Gastrocnemius medialis (tissue), 4 donors: ENCODE measurements at regions not wholly inside any gene's neighbourhood (a gene's known extent, or its start where the extent isn't known, plus 50 kb on each side); places are given as distances from the start of the nearest gene placed in this dataset.

Experiments
- ATAC-seq, 2 donors: fragments of 150-250 bp; one replicate each; pipeline ENCODE4 v1.9.1; 2016
- DNase-seq, 2 donors: peaks; one replicate each; pipeline ENCODE4 v3.0.0-alpha.2; 2019
- H3K27ac ChIP-seq, 4 donors: fragments of 200-600 bp; sonication (generic); 1 replicate in 1 of 4; 2 replicates in 3 of 4; pipeline ENCODE4 v1.5.1; 2016 to 2018; ENCODE audit warnings: mild to moderate bottlenecking in 2 of 4, moderate library complexity in 1 of 4
- H3K27me3 ChIP-seq, 3 donors: fragments of 200-600 bp; sonication (generic) in 2 of 3; 1 replicate in 1 of 3; 2 replicates in 2 of 3; pipeline versions ENCODE4 v1.5.1 to v1.6.0; 2016 to 2019; ENCODE audit warnings: mild to moderate bottlenecking in 1 of 3, moderate library complexity in 1 of 3
- H3K36me3 ChIP-seq, 2 donors: fragments of 200-600 bp; sonication (generic) in 1 of 2; one replicate each; pipeline ENCODE4 v1.5.1; 2017 to 2018
- H3K4me1 ChIP-seq, 2 donors: fragments of 200-600 bp; sonication (generic) in 1 of 2; one replicate each; pipeline ENCODE4 v1.5.1; 2016 to 2017; ENCODE audit warnings: mild to moderate bottlenecking in 2 of 2
- H3K4me3 ChIP-seq, 4 donors: fragments of 200-600 bp; sonication (generic) in 3 of 4; 1 replicate in 1 of 4; 2 replicates in 3 of 4; pipeline ENCODE4 v1.5.1; 2016 to 2019; ENCODE audit warnings: mild to moderate bottlenecking in 2 of 4
- H3K9me3 ChIP-seq, 3 donors: fragments of 200-600 bp; sonication (generic) in 2 of 3; 1 replicate in 1 of 3; 2 replicates in 2 of 3; pipeline ENCODE4 v1.5.1; 2016 to 2019
- CTCF ChIP-seq, 5 experiments: fragments of 450-650 bp in 3 of 5; fragments of 200-600 bp in 2 of 5; sonication (generic) in 2 of 5; IDR thresholded peaks in 4 of 5; conservative IDR thresholded peaks in 1 of 5; 1 replicate in 4 of 5; 2 replicates in 1 of 5; pipeline ENCODE4 v1.5.1; 2016 to 2019; ENCODE audit warnings: antibody characterized with exemption in 5 of 5, mild to moderate bottlenecking in 3 of 5, moderate library complexity in 3 of 5
- POLR2A ChIP-seq, 2 donors: fragments of 450-650 bp; IDR thresholded peaks; one replicate each; pipeline ENCODE4 v1.6.1; 2017; ENCODE audit warnings: antibody characterized with exemption in 2 of 2, mild to moderate bottlenecking in 2 of 2, moderate library complexity in 2 of 2
- in situ Hi-C, 4 donors: fragments of 200-750 bp; cut with MboI; loops; one replicate each; pipeline versions ENCODE4 v1.15.0 to v1.8.0; 2017; ENCODE audit warnings: low sequenced_read_pairs in 4 of 4
- intact Hi-C: fragments of 100-400 bp; cut with DNase I; formaldehyde crosslinking; loops from one replicate; pipeline ENCODE4 v1.15.1; 2023; ENCODE audit warnings: low total_unique reads

GRCh38 chr20:56788671-56789610, 159.8 kb downstream of the TFAP2C start:
- Histone ChIP-seq H3K4me3 (no peak overlapping the region), H3K27ac (peak overlapping the region in 1 of 4 donors; percentile 14), H3K36me3 (no peaks in the 10 kb centered on the region), H3K4me1 (no peaks in the 10 kb centered on the region), H3K27me3 (no peaks in the 10 kb centered on the region), H3K9me3 (no peaks in the 10 kb centered on the region)
- intact Hi-C loops (no loop called here), in situ Hi-C loops (no loop called here)
- no peak for DNase-seq
- TF ChIP-seq POLR2A (IDR thresholded peaks at IDR 0.05) (no peak), CTCF (IDR thresholded peaks at IDR 0.05 in 4 of 5, conservative IDR thresholded peaks at IDR 0.05 in 1 of 5) (no peak)
- no peak for ATAC-seq

- H3K4me3 ChIP-seq, result no peak overlapping the region
- H3K9me3 ChIP-seq, result no peaks in the 10 kb centered on the region
- DNase-seq (no peak), ATAC-seq (no peak)
- intact Hi-C loops, result no loop called here
- H3K36me3 ChIP-seq, result no peaks in the 10 kb centered on the region
- in situ Hi-C loops, result no loop called here
- H3K27me3 ChIP-seq, result no peaks in the 10 kb centered on the region
- TF ChIP-seq POLR2A (IDR thresholded peaks at IDR 0.05) (no peak), CTCF (IDR thresholded peaks at IDR 0.05 in 4 of 5, conservative IDR thresholded peaks at IDR 0.05 in 1 of 5) (no peak)
- H3K4me1 ChIP-seq, result no peaks in the 10 kb centered on the region
- no peak overlapping the region for H3K27ac ChIP-seq
These were observed 164.8 kb downstream of the TFAP2C start for GRCh38 chr20:56793916-56794315.

- no peak overlapping the region for H3K4me3 ChIP-seq
- no peak for DNase-seq
- in situ Hi-C loops, result no loop called here
- TF ChIP-seq CTCF (IDR thresholded peaks at IDR 0.05 in 4 of 5, conservative IDR thresholded peaks at IDR 0.05 in 1 of 5), result no peak
- no peak for TF ChIP-seq POLR2A (IDR thresholded peaks at IDR 0.05)
- no peaks in the 10 kb centered on the region for H3K4me1 ChIP-seq
- H3K36me3 ChIP-seq, result no peaks in the 10 kb centered on the region
- intact Hi-C loops, result no loop called here
- H3K27ac ChIP-seq, result no peak overlapping the region
- ATAC-seq, result no peak
- no peaks in the 10 kb centered on the region for H3K27me3 ChIP-seq
- no peaks in the 10 kb centered on the region for H3K9me3 ChIP-seq
These were observed 166.4 kb downstream of the TFAP2C start for GRCh38 chr20:56795492-56795891.

- no peak for DNase-seq
- intact Hi-C loops, result no loop called here
- no peak overlapping the region for H3K4me3 ChIP-seq
- H3K27ac ChIP-seq, result no peak overlapping the region
- no peak for TF ChIP-seq POLR2A (IDR thresholded peaks at IDR 0.05)
- TF ChIP-seq CTCF (IDR thresholded peaks at IDR 0.05 in 4 of 5, conservative IDR thresholded peaks at IDR 0.05 in 1 of 5), result no peak
- H3K4me1 ChIP-seq, result no peaks in the 10 kb centered on the region
- in situ Hi-C loops, result no loop called here
- no peaks in the 10 kb centered on the region for H3K27me3 ChIP-seq
- no peaks in the 10 kb centered on the region for H3K9me3 ChIP-seq
- ATAC-seq, result no peak
- H3K36me3 ChIP-seq, result no peaks in the 10 kb centered on the region
These were observed 167.2 kb downstream of the TFAP2C start for GRCh38 chr20:56796345-56796744.
